CD4-positive, CD25-positive, alpha-beta regulatory T cell (primary cell): ENCODE measurements at regions not wholly inside any gene's neighbourhood (a gene's known extent, or its start where the extent isn't known, plus 50 kb on each side); places are given as distances from the start of the nearest gene placed in this dataset.
A peak's percentile ranks its signal among the peaks of the same experiment; 100 is the strongest.

ENCODE experiments used
- ATAC-seq, 2 donors: fragments of 150-1000 bp; cut with Tn5 transposase; one replicate each; pipeline ENCODE4 v1.10.0; 2021; ENCODE audit warnings: low read depth in 2 of 2, moderate number of reproducible peaks in 2 of 2, moderate library complexity in 1 of 2
- DNase-seq, 3 donors: peaks; one replicate each; pipeline versions ENCODE4 v3.0.0 to v3.0.0-alpha.2; 2012 to 2022; ENCODE audit warnings: mixed read lengths in 1 of 3
- H3K27ac ChIP-seq: one replicate; pipeline ENCODE4 v1.7.0; 2013; ENCODE audit warnings: mild to moderate bottlenecking, low read length; ENCODE audit not compliant: insufficient read depth, poor library complexity, severe bottlenecking
- H3K27me3 ChIP-seq: one replicate; pipeline ENCODE4 v1.7.0; 2013; ENCODE audit warnings: low read length; ENCODE audit not compliant: control insufficient read depth, insufficient read depth
- H3K36me3 ChIP-seq: one replicate; pipeline ENCODE4 v1.7.0; 2013; ENCODE audit warnings: mild to moderate bottlenecking, low read length, moderate library complexity; ENCODE audit not compliant: control insufficient read depth, insufficient read depth
- H3K4me1 ChIP-seq: 2 replicates; pipeline ENCODE4 v1.7.0; 2013; ENCODE audit warnings: mild to moderate bottlenecking, low read length; ENCODE audit not compliant: insufficient read depth, control insufficient read depth, poor library complexity, severe bottlenecking
- H3K4me3 ChIP-seq: one replicate; pipeline ENCODE4 v1.7.0; 2013; ENCODE audit warnings: low read depth, mild to moderate bottlenecking, low read length, moderate library complexity
- H3K9me3 ChIP-seq, 2 experiments: 1 replicate in 1 of 2; 2 replicates in 1 of 2; pipeline ENCODE4 v1.7.0; 2013; ENCODE audit warnings: low read length in 2 of 2, mild to moderate bottlenecking in 1 of 2, moderate library complexity in 1 of 2; ENCODE audit not compliant: control insufficient read depth in 2 of 2
- H3K27ac Mint-ChIP-seq, 3 donors: one replicate each; pipeline ENCODE4 v1.8.0; 2020 to 2022; ENCODE audit warnings: mild to moderate bottlenecking in 3 of 3, mixed read lengths in 3 of 3, moderate library complexity in 2 of 3
- H3K27me3 Mint-ChIP-seq: one replicate; pipeline ENCODE4 v1.8.0; 2022; ENCODE audit warnings: mild to moderate bottlenecking, mixed read lengths
- H3K36me3 Mint-ChIP-seq: one replicate; pipeline ENCODE4 v1.8.0; 2020; ENCODE audit warnings: mixed read lengths
- H3K4me1 Mint-ChIP-seq, 4 donors: one replicate each; pipeline ENCODE4 v1.8.0; 2020 to 2022; ENCODE audit warnings: mixed read lengths in 4 of 4, mild to moderate bottlenecking in 1 of 4
- H3K4me3 Mint-ChIP-seq, 4 donors: one replicate each; pipeline ENCODE4 v1.8.0; 2020 to 2022; ENCODE audit warnings: mild to moderate bottlenecking in 4 of 4, mixed read lengths in 4 of 4, moderate library complexity in 3 of 4
- H3K9me3 Mint-ChIP-seq, 7 donors: one replicate each; pipeline ENCODE4 v1.8.0; 2020 to 2022; ENCODE audit warnings: mixed read lengths in 7 of 7, mild to moderate bottlenecking in 3 of 7, moderate library complexity in 2 of 7

GRCh38 chr5:7186818-7187217, 209.1 kb upstream of the ADCY2 start:
- H3K27ac Mint-ChIP-seq: no peak overlapping the region
- H3K4me1 Mint-ChIP-seq: no peaks in the 10 kb centered on the region
- no peaks in the 10 kb centered on the region for H3K9me3 ChIP-seq
- H3K27me3 ChIP-seq: no peaks in the 10 kb centered on the region
- H3K4me1 ChIP-seq: no peaks in the 10 kb centered on the region
- no peaks in the 10 kb centered on the region for H3K27me3 Mint-ChIP-seq
- no peaks in the 10 kb centered on the region for H3K36me3 ChIP-seq
- no peak overlapping the region for H3K4me3 Mint-ChIP-seq
- H3K27ac ChIP-seq: no peak overlapping the region
- no peak overlapping the region for H3K4me3 ChIP-seq
- no peak for ATAC-seq
- no peak for DNase-seq
- peaks cover 0 to 4% (median 2%) of the 10 kb centered on the region in 7 donors for H3K9me3 Mint-ChIP-seq
- no peaks in the 10 kb centered on the region for H3K36me3 Mint-ChIP-seq

- Histone ChIP-seq H3K27ac (no peak overlapping the region), H3K36me3 (no peaks in the 10 kb centered on the region), H3K9me3 (no peaks in the 10 kb centered on the region), H3K4me1 (no peaks in the 10 kb centered on the region), H3K4me3 (no peak overlapping the region), H3K27me3 (no peaks in the 10 kb centered on the region)
- H3K27me3 Mint-ChIP-seq: no peaks in the 10 kb centered on the region
- peaks cover 0 to 3% (median 1%) of the 10 kb centered on the region in 7 donors for H3K9me3 Mint-ChIP-seq
- no peak for ATAC-seq
- no peak overlapping the region for H3K4me3 Mint-ChIP-seq
- DNase-seq: no peak
- no peaks in the 10 kb centered on the region for H3K36me3 Mint-ChIP-seq
- no peaks in the 10 kb centered on the region for H3K4me1 Mint-ChIP-seq
- peak overlapping the region in 1 of 3 donors; percentile 20 for H3K27ac Mint-ChIP-seq
Measured at GRCh38 chr5:7190712-7191250, 205.2 kb upstream of the ADCY2 start.

- no peaks in the 10 kb centered on the region for H3K36me3 ChIP-seq
- no peak for DNase-seq
- Mint-ChIP-seq H3K4me3 (no peak overlapping the region), H3K36me3 (no peaks in the 10 kb centered on the region), H3K9me3 (peaks cover 0 to 3% (median 1%) of the 10 kb centered on the region in 7 donors), H3K27ac (no peak overlapping the region), H3K4me1 (no peaks in the 10 kb centered on the region), H3K27me3 (no peaks in the 10 kb centered on the region)
- ATAC-seq: no peak
- H3K4me1 ChIP-seq: no peaks in the 10 kb centered on the region
- H3K9me3 ChIP-seq: no peaks in the 10 kb centered on the region
- no peak overlapping the region for H3K27ac ChIP-seq
- H3K27me3 ChIP-seq: no peaks in the 10 kb centered on the region
- H3K4me3 ChIP-seq: no peak overlapping the region
Measured at GRCh38 chr5:7192016-7192415, 203.9 kb upstream of the ADCY2 start.

GRCh38 chr5:7202846-7203245, 193.1 kb upstream of the ADCY2 start:
- Mint-ChIP-seq H3K27ac (no peak overlapping the region), H3K4me1 (no peaks in the 10 kb centered on the region), H3K4me3 (no peak overlapping the region), H3K27me3 (no peaks in the 10 kb centered on the region), H3K9me3 (peaks cover 0 to 12% (median 4%) of the 10 kb centered on the region in 7 donors), H3K36me3 (no peaks in the 10 kb centered on the region)
- no peak for ATAC-seq
- Histone ChIP-seq H3K4me3 (no peak overlapping the region), H3K27me3 (no peaks in the 10 kb centered on the region), H3K27ac (no peak overlapping the region), H3K9me3 (no peaks in the 10 kb centered on the region), H3K36me3 (no peaks in the 10 kb centered on the region), H3K4me1 (no peaks in the 10 kb centered on the region)
- no peak for DNase-seq

- H3K36me3 Mint-ChIP-seq: no peaks in the 10 kb centered on the region
- H3K4me1 Mint-ChIP-seq: no peaks in the 10 kb centered on the region
- no peak overlapping the region for H3K4me3 Mint-ChIP-seq
- H3K4me3 ChIP-seq: no peak overlapping the region
- peaks cover 0 to 9% (median 4%) of the 10 kb centered on the region in 7 donors for H3K9me3 Mint-ChIP-seq
- no peak overlapping the region for H3K27ac Mint-ChIP-seq
- H3K36me3 ChIP-seq: no peaks in the 10 kb centered on the region
- no peaks in the 10 kb centered on the region for H3K9me3 ChIP-seq
- H3K27me3 Mint-ChIP-seq: no peaks in the 10 kb centered on the region
- H3K27ac ChIP-seq: no peak overlapping the region
- H3K4me1 ChIP-seq: no peaks in the 10 kb centered on the region
- DNase-seq: no peak
- no peak for ATAC-seq
- H3K27me3 ChIP-seq: no peaks in the 10 kb centered on the region
Measured at GRCh38 chr5:7207979-7208378, 188.0 kb upstream of the ADCY2 start.

- H3K9me3 ChIP-seq: no peaks in the 10 kb centered on the region
- H3K4me1 Mint-ChIP-seq: no peaks in the 10 kb centered on the region
- H3K27me3 Mint-ChIP-seq: no peaks in the 10 kb centered on the region
- no peaks in the 10 kb centered on the region for H3K36me3 ChIP-seq
- H3K36me3 Mint-ChIP-seq: no peaks in the 10 kb centered on the region
- H3K27ac Mint-ChIP-seq: no peak overlapping the region
- H3K9me3 Mint-ChIP-seq: peaks cover 0 to 9% (median 4%) of the 10 kb centered on the region in 7 donors
- H3K27me3 ChIP-seq: no peaks in the 10 kb centered on the region
- H3K4me3 Mint-ChIP-seq: no peak overlapping the region
- DNase-seq (no peak), ATAC-seq (no peak)
- no peak overlapping the region for H3K4me3 ChIP-seq
- H3K4me1 ChIP-seq: no peaks in the 10 kb centered on the region
- H3K27ac ChIP-seq: no peak overlapping the region
Measured at GRCh38 chr5:7208938-7209337, 187.0 kb upstream of the ADCY2 start.

GRCh38 chr5:7209658-7210057, 186.3 kb upstream of the ADCY2 start:
- Histone ChIP-seq H3K4me1 (no peaks in the 10 kb centered on the region), H3K36me3 (no peaks in the 10 kb centered on the region), H3K27ac (no peak overlapping the region), H3K4me3 (no peak overlapping the region), H3K9me3 (no peaks in the 10 kb centered on the region), H3K27me3 (no peaks in the 10 kb centered on the region)
- Mint-ChIP-seq H3K9me3 (peaks cover 0 to 9% (median 4%) of the 10 kb centered on the region in 7 donors), H3K4me3 (no peak overlapping the region), H3K36me3 (no peaks in the 10 kb centered on the region), H3K27ac (no peak overlapping the region), H3K27me3 (no peaks in the 10 kb centered on the region), H3K4me1 (no peaks in the 10 kb centered on the region)
- no peak for ATAC-seq
- DNase-seq: no peak

- Histone ChIP-seq H3K4me1 (no peaks in the 10 kb centered on the region), H3K27me3 (no peaks in the 10 kb centered on the region), H3K36me3 (no peaks in the 10 kb centered on the region), H3K27ac (no peak overlapping the region), H3K9me3 (no peaks in the 10 kb centered on the region), H3K4me3 (no peak overlapping the region)
- H3K4me1 Mint-ChIP-seq: no peaks in the 10 kb centered on the region
- ATAC-seq (no peak), DNase-seq (no peak)
- peaks cover 0 to 9% (median 4%) of the 10 kb centered on the region in 7 donors for H3K9me3 Mint-ChIP-seq
- no peaks in the 10 kb centered on the region for H3K27me3 Mint-ChIP-seq
- H3K27ac Mint-ChIP-seq: no peak overlapping the region
- H3K4me3 Mint-ChIP-seq: no peak overlapping the region
- H3K36me3 Mint-ChIP-seq: no peaks in the 10 kb centered on the region
Measured at GRCh38 chr5:7210549-7210948, 185.4 kb upstream of the ADCY2 start.
